Activated T-helper 1 cell treated with anti-CD3 and anti-CD28 coated beads, Interleukin-12 subunit alpha, Interleukin-12 subunit beta, Interleukin-2, Interleukin-4 antibody, amounts not matched to agents 30 ng/mL and 10 ng/mL and 1 ng/mL, durations not matched to agents 14 hours and 24 hours and 36 hours (primary cell): ENCODE measurements at regions not wholly inside any gene's neighbourhood (a gene's known extent, or its start where the extent isn't known, plus 50 kb on each side); places are given as distances from the start of the nearest gene placed in this dataset.

Experiments
- DNase-seq: peaks from one replicate; pipeline ENCODE4 v3.0.0; 2021; ENCODE audit warnings: low spot score
- H3K27ac Mint-ChIP-seq: one replicate; pipeline ENCODE4 v1.8.0; 2021; ENCODE audit warnings: mild to moderate bottlenecking, mixed read lengths
- H3K27me3 Mint-ChIP-seq: one replicate; pipeline ENCODE4 v1.8.0; 2022; ENCODE audit warnings: mild to moderate bottlenecking, moderate library complexity, mixed read lengths; ENCODE audit not compliant: insufficient read depth
- H3K36me3 Mint-ChIP-seq: one replicate; pipeline ENCODE4 v1.8.0; 2021; ENCODE audit warnings: low read depth, mixed read lengths
- H3K4me1 Mint-ChIP-seq: one replicate; pipeline ENCODE4 v1.8.0; 2021; ENCODE audit warnings: low read depth, mixed read lengths
- H3K4me3 Mint-ChIP-seq: one replicate; pipeline ENCODE4 v1.8.0; 2021; ENCODE audit warnings: mild to moderate bottlenecking, moderate library complexity, mixed read lengths
- H3K9me3 Mint-ChIP-seq: one replicate; pipeline ENCODE4 v1.8.0; 2021; ENCODE audit warnings: mixed read lengths
- intact Hi-C: fragments of 100-400 bp; cut with micrococcal nuclease; formaldehyde crosslinking; loops from one replicate; pipeline ENCODE4 v1.15.1; 2024

DNA sequence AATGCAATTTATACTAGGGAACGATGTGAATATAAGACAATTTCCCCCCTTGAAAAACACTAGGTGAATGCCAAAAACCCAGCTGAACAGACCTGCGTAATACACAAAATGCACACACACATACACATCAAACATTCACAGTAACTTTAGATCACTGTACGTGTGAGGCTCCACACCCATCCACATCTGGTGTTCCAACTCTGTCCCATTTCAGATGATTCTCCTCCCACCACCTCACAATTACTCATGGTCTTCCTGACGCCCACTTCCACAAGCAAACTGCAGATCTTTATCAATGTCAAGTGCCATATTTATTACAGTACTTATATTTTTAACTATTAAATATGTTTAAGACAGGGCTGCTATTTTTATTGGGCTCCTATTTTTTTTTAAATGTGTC lies 57.8 kb upstream of the TENM4 start:
- Mint-ChIP-seq H3K36me3 (no peaks in the 10 kb centered on the region), H3K9me3 (no peaks in the 10 kb centered on the region), H3K27me3 (peaks cover 1% of the 10 kb centered on the region), H3K4me1 (no peaks in the 10 kb centered on the region), H3K27ac (no peak overlapping the region), H3K4me3 (no peak overlapping the region)
- intact Hi-C loops: no loop called here
- no peak for DNase-seq

DNA sequence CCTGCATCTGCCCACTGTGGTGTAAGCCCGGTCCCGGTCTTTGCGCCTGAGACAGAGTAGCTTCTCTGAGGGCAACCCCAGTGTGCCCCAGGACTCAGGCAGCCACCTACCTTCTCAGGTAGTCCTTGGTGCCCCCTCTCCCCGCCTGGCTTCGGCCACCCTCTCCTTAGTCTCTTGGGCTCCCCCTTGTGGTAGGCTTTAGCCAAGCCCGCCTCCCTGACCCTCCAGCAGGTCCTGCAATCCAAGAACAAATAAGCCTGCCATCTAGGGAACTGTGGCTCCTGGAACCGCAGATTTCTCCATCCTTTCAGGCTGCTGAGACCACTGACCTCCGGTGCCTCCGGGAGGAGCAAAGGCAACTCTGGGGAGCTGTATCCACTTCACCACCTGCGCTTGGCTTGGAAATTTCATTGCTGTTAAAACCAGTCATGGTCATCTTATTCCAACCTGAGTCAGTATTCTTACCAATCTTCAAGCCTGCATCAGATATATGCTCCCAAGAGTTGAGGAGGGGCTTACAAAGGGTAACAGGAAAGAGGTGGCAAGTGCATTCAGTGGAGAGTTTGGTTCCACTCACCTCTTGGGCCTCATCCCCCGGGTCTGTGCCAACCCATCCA lies 52.8 kb upstream of the TENM4 start:
- H3K4me3 Mint-ChIP-seq: no peak overlapping the region
- no peaks in the 10 kb centered on the region for H3K36me3 Mint-ChIP-seq
- peak; percentile 3 for DNase-seq
- intact Hi-C loops: no loop called here
- no peak overlapping the region for H3K27ac Mint-ChIP-seq
- H3K9me3 Mint-ChIP-seq: no peaks in the 10 kb centered on the region
- peaks cover 3% of the 10 kb centered on the region for H3K27me3 Mint-ChIP-seq
- H3K4me1 Mint-ChIP-seq: no peaks in the 10 kb centered on the region

DNA sequence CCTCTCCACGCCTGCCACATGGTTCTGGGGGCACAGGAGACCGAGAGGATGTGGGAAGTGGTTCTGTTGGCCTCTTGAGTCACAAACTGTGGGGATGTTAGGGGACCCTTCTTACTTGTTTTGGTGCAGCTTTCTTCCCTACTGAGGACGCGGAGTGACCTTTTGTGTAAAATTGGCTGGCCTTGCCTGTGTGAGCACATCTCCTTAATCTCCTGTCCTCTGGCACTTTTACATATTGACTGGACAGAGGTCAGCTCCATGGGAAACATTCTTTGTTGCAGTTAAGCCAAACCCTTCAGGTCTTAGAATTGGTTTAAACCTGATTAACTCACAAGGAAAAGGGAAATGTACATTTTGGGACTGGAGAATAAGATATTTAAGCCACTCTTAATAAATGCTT lies 51.2 kb upstream of the TENM4 start:
- H3K36me3 Mint-ChIP-seq: no peaks in the 10 kb centered on the region
- intact Hi-C loops: no loop called here
- no peak for DNase-seq
- no peaks in the 10 kb centered on the region for H3K4me1 Mint-ChIP-seq
- H3K4me3 Mint-ChIP-seq: no peak overlapping the region
- no peak overlapping the region for H3K27ac Mint-ChIP-seq
- peaks cover 2% of the 10 kb centered on the region for H3K27me3 Mint-ChIP-seq
- no peaks in the 10 kb centered on the region for H3K9me3 Mint-ChIP-seq
